ENCODE measurements at regions not wholly inside any gene's neighbourhood (a gene's known extent, or its start where the extent isn't known, plus 50 kb on each side); places are given as distances from the start of the nearest gene placed in this dataset.

DNA sequence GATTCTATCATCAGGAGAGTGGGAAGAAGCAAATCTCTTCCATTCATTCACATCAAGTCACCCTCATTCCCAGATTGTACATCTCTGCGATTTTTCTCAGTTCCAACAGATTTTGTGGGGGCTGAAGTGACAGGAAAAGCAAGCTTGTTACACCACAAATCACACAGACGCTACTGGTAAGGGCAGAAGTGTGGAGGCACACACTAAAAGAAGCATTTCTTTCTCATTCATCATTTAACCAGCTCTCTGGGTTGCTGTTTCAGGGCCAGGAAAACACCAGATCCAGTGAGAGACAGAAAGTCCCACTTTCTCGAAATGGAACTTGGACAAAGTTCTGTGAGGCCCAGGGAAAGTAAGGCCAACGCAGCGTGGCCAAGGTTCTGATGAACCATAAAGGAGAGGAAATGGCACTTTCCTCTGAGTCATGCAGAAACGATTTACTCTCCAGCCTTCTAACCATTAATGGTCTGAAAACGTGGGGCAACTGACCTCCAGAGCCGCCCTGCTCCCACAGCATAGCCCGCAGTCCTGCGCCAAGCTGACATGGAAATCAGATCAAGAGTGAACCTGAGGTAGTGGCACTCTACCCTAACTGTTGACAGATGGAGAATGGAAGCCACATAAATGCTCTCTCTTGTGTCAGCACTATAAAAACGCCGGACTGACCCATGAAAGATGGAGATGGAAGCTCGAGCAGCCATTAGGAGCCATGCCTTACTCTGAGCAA is 191.0 kb downstream of the C1D start:
- TF ChIP-seq, protein P1, sequence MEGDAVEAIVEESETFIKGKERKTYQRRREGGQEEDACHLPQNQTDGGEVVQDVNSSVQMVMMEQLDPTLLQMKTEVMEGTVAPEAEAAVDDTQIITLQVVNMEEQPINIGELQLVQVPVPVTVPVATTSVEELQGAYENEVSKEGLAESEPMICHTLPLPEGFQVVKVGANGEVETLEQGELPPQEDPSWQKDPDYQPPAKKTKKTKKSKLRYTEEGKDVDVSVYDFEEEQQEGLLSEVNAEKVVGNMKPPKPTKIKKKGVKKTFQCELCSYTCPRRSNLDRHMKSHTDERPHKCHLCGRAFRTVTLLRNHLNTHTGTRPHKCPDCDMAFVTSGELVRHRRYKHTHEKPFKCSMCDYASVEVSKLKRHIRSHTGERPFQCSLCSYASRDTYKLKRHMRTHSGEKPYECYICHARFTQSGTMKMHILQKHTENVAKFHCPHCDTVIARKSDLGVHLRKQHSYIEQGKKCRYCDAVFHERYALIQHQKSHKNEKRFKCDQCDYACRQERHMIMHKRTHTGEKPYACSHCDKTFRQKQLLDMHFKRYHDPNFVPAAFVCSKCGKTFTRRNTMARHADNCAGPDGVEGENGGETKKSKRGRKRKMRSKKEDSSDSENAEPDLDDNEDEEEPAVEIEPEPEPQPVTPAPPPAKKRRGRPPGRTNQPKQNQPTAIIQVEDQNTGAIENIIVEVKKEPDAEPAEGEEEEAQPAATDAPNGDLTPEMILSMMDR (IDR thresholded peaks at IDR 0.05): no peak
- peak in 1 of 2 donors; percentile 20 for TF ChIP-seq EP300 (IDR thresholded peaks at IDR 0.05)

All from tibial nerve (tissue), 4 donors.